ENCODE measurements at regions not wholly inside any gene's neighbourhood (a gene's known extent, or its start where the extent isn't known, plus 50 kb on each side); places are given as distances from the start of the nearest gene placed in this dataset.

DNA sequence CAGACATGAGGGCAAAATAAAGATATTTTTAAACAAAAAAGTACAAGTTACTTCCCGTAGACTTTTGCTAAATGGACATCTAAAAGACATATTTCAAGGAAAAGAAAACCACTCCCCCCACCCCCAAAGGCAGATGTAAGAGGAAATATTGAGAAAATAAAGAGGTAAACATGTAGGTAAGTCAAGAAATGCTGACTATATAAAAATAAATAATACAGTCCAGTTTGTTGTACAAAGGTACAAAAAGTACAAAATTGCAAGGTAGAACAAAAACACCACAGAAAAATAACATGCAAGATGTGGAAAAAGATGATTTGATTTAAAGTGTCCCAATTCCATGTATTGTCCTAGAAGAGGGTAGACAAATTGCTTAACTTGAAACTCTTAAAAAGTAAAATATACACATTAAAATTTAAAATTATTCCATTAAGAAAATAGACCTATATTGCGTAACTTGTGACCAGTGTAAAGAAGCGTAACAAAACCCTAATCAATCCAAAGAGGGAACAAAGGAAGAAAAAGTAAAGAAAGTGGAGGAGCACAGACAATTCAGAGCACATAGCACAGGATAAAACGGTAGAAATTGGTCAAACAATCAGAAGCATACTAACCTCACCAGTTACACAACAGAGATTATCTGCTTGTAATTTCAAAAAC lies 58.4 kb upstream of the FAM216B start:
- no peak for DNase-seq

GRCh38 chr13:42728507-42729180 lies 52.7 kb upstream of the FAM216B start:
- DNase-seq = no peak

GRCh38 chr13:42729857-42730402 lies 51.5 kb upstream of the FAM216B start:
- DNase-seq = no peak

All from femur (tissue), 1 donor.